Vagina (tissue), 2 donors: ENCODE measurements at regions not wholly inside any gene's neighbourhood (a gene's known extent, or its start where the extent isn't known, plus 50 kb on each side); places are given as distances from the start of the nearest gene placed in this dataset.

ENCODE experiments used
- DNase-seq, 2 donors: peaks; one replicate each; pipeline ENCODE4 v3.0.0-alpha.2; 2017; ENCODE audit errors: extremely low spot score in 2 of 2
- H3K27ac ChIP-seq: fragments of 200-600 bp; sonication (generic); one replicate; pipeline ENCODE4 v1.5.1; 2019
- H3K27me3 ChIP-seq: fragments of 200-600 bp; sonication (generic); one replicate; pipeline ENCODE4 v1.5.1; 2019
- H3K36me3 ChIP-seq, 2 donors: fragments of 200-600 bp; sonication (generic); one replicate each; pipeline ENCODE4 v1.5.1; 2017 to 2019
- H3K4me1 ChIP-seq: fragments of 200-600 bp; sonication (generic); one replicate; pipeline ENCODE4 v1.5.1; 2019
- H3K4me3 ChIP-seq, 2 donors: fragments of 200-600 bp; sonication (generic); 1 replicate in 1 of 2; 2 replicates in 1 of 2; pipeline ENCODE4 v1.5.1; 2016 to 2019
- H3K9me3 ChIP-seq: fragments of 200-600 bp; sonication (generic); one replicate; pipeline ENCODE4 v1.5.1; 2019
- CTCF ChIP-seq, 3 experiments: fragments of 450-650 bp in 2 of 3; fragments of 200-600 bp in 1 of 3; sonication (generic) in 1 of 3; IDR thresholded peaks; one replicate each; pipeline ENCODE4 v1.5.1; 2017 to 2019; ENCODE audit warnings: antibody characterized with exemption in 3 of 3, mild to moderate bottlenecking in 2 of 3, moderate library complexity in 2 of 3
- POLR2A ChIP-seq, 2 donors: fragments of 450-650 bp; IDR thresholded peaks; one replicate each; pipeline ENCODE4 v1.6.1; 2017; ENCODE audit warnings: antibody characterized with exemption in 2 of 2, mild to moderate bottlenecking in 2 of 2, moderate library complexity in 2 of 2
- POLR2AphosphoS5 ChIP-seq, 2 donors: sonication (generic); formaldehyde crosslinking; IDR thresholded peaks; one replicate each; pipeline ENCODE4 v1.9.0; 2017; ENCODE audit warnings: antibody characterized with exemption in 2 of 2, mild to moderate bottlenecking in 2 of 2, low read depth in 1 of 2; ENCODE audit not compliant: insufficient read depth in 1 of 2
- intact Hi-C: fragments of 100-400 bp; cut with DNase I; formaldehyde crosslinking; loops from one replicate; pipeline ENCODE4 v1.15.1; 2023

GRCh38 chr16:24445216-24445615 is 94.2 kb upstream of the RBBP6 start:
- Histone ChIP-seq H3K4me1 (no peaks in the 10 kb centered on the region), H3K36me3 (no peaks in the 10 kb centered on the region), H3K9me3 (no peaks in the 10 kb centered on the region), H3K27ac (no peak overlapping the region), H3K27me3 (no peaks in the 10 kb centered on the region), H3K4me3 (no peak overlapping the region)
- intact Hi-C loops, result loop anchor here (5.0 kb wide), 1 partner anchor 98 kb away; no protein-coding TSS in a partner anchor
- no peak for DNase-seq
- TF ChIP-seq CTCF (IDR thresholded peaks at IDR 0.05), result no peak
- no peak for TF ChIP-seq POLR2A (IDR thresholded peaks at IDR 0.05)
- TF ChIP-seq POLR2AphosphoS5 (IDR thresholded peaks at IDR 0.05; ENCODE audit: insufficient read depth in 1 of 2, low read depth in 1 of 2), result no peak

GRCh38 chr16:24446189-24446588 is 93.2 kb upstream of the RBBP6 start:
- Histone ChIP-seq H3K27me3 (no peaks in the 10 kb centered on the region), H3K9me3 (no peaks in the 10 kb centered on the region), H3K4me3 (no peak overlapping the region), H3K27ac (no peak overlapping the region), H3K4me1 (no peaks in the 10 kb centered on the region), H3K36me3 (no peaks in the 10 kb centered on the region)
- intact Hi-C loops, result loop anchor here (5.0 kb wide), 1 partner anchor 99 kb away; no protein-coding TSS in a partner anchor
- no peak for DNase-seq
- TF ChIP-seq CTCF (IDR thresholded peaks at IDR 0.05) (no peak), POLR2AphosphoS5 (IDR thresholded peaks at IDR 0.05; ENCODE audit: insufficient read depth in 1 of 2, low read depth in 1 of 2) (no peak), POLR2A (IDR thresholded peaks at IDR 0.05) (no peak)

GRCh38 chr16:24452724-24453123 is 86.6 kb upstream of the RBBP6 start:
- no peaks in the 10 kb centered on the region for H3K4me1 ChIP-seq
- H3K27ac ChIP-seq, result no peak overlapping the region
- H3K4me3 ChIP-seq, result no peak overlapping the region
- no peaks in the 10 kb centered on the region for H3K27me3 ChIP-seq
- intact Hi-C loops, result no loop called here
- no peak for TF ChIP-seq POLR2A (IDR thresholded peaks at IDR 0.05)
- TF ChIP-seq POLR2AphosphoS5 (IDR thresholded peaks at IDR 0.05; ENCODE audit: insufficient read depth in 1 of 2, low read depth in 1 of 2), result no peak
- no peaks in the 10 kb centered on the region for H3K9me3 ChIP-seq
- no peaks in the 10 kb centered on the region for H3K36me3 ChIP-seq
- no peak for DNase-seq

GRCh38 chr16:24463196-24463945 is 76.0 kb upstream of the RBBP6 start:
- no peaks in the 10 kb centered on the region for H3K36me3 ChIP-seq
- no peak for DNase-seq
- no peak overlapping the region for H3K27ac ChIP-seq
- no peaks in the 10 kb centered on the region for H3K4me1 ChIP-seq
- no peaks in the 10 kb centered on the region for H3K9me3 ChIP-seq
- H3K27me3 ChIP-seq, result no peaks in the 10 kb centered on the region
- TF ChIP-seq POLR2AphosphoS5 (IDR thresholded peaks at IDR 0.05; ENCODE audit: insufficient read depth in 1 of 2, low read depth in 1 of 2) (no peak), POLR2A (IDR thresholded peaks at IDR 0.05) (no peak), CTCF (IDR thresholded peaks at IDR 0.05) (no peak)
- H3K4me3 ChIP-seq, result no peak overlapping the region
- intact Hi-C loops, result no loop called here

GRCh38 chr16:24471561-24472350 is 67.6 kb upstream of the RBBP6 start:
- Histone ChIP-seq H3K27ac (no peak overlapping the region), H3K4me3 (no peak overlapping the region), H3K9me3 (no peaks in the 10 kb centered on the region), H3K4me1 (no peaks in the 10 kb centered on the region), H3K27me3 (no peaks in the 10 kb centered on the region), H3K36me3 (no peaks in the 10 kb centered on the region)
- no peak for TF ChIP-seq CTCF (IDR thresholded peaks at IDR 0.05)
- TF ChIP-seq POLR2A (IDR thresholded peaks at IDR 0.05), result no peak
- no peak for TF ChIP-seq POLR2AphosphoS5 (IDR thresholded peaks at IDR 0.05; ENCODE audit: insufficient read depth in 1 of 2, low read depth in 1 of 2)
- DNase-seq, result no peak
- intact Hi-C loops, result no loop called here
